ENCODE measurements at regions not wholly inside any gene's neighbourhood (a gene's known extent, or its start where the extent isn't known, plus 50 kb on each side); places are given as distances from the start of the nearest gene placed in this dataset.

- intact Hi-C loops (cut with DNase I), result no loop called here
- no peak for DNase-seq (ENCODE audit: low spot score)
Observed at GRCh38 chr16:50428116-50428515, 59.3 kb upstream of the BRD7 start.

- no peak for DNase-seq (ENCODE audit: low spot score)
- intact Hi-C loops (cut with DNase I), result no loop called here
Observed at GRCh38 chr16:50427107-50427506, 58.3 kb upstream of the BRD7 start.

GRCh38 chr16:50425648-50426047 lies 56.9 kb upstream of the BRD7 start:
- DNase-seq (ENCODE audit: low spot score), result no peak
- intact Hi-C loops (cut with DNase I), result no loop called here

- intact Hi-C loops (cut with DNase I), result no loop called here
- no peak for DNase-seq (ENCODE audit: low spot score)
Observed at GRCh38 chr16:50425044-50425443, 56.3 kb upstream of the BRD7 start.

DNA sequence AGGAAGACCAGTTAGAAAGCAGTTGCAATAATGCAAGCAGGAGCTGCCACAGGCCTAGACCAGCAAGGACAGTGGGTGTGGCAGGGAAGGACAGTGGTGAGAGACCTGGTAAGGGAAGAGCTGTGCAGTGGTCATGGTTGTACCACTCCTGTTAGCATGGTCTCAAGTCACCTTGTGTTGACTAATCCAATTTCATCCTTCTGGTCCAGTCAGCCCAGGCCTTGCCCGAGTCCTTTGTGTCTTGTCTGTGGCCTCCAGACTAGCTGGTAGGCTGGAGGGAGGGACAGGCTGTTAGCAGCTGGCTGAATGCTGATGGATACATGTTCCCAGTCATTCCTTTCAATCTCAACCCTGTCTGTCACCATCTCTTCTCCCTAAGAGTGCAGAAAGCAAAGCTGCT lies 54.1 kb upstream of the BRD7 start:
- intact Hi-C loops (cut with DNase I), result no loop called here
- no peak for DNase-seq (ENCODE audit: low spot score)

DNA sequence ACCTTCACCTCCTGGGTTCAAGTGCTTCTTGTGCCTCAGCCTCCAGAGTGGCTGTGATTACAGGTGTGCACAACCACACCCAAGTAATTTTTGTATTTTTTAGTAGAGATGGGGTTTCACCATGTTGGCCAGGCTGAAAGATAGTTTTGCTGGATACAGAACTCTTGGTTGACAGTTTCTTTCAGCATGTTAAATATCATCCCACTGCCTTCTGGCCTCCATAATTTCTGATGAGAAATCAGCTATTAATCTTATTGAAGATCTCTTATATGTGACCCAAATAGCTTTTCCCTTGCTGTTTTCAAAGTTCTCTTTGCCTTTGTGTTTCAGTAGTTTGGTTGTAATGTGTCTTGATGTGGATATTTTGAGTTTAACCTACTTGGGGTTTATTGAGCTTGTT lies 50.3 kb upstream of the BRD7 start:
- intact Hi-C loops (cut with DNase I), result no loop called here
- no peak for DNase-seq (ENCODE audit: low spot score)
